ENCODE measurements at regions not wholly inside any gene's neighbourhood (a gene's known extent, or its start where the extent isn't known, plus 50 kb on each side); places are given as distances from the start of the nearest gene placed in this dataset.

- H3K9me3 ChIP-seq (ENCODE audit: low read length), result no peaks in the 10 kb centered on the region
- no peak overlapping the region for H3K4me3 ChIP-seq (ENCODE audit: low read length)
- peak overlapping the region; percentile 27 for H2AFZ ChIP-seq (ENCODE audit: low read length)
- ATAC-seq (peak; percentile 82), DNase-seq (peak; percentile 84)
- no peaks in the 10 kb centered on the region for H3K79me2 ChIP-seq (ENCODE audit: low read length)
- intact Hi-C loops (cut with micrococcal nuclease), result loop anchor here (5.0 to 10.0 kb wide), 3 partner anchors 137 to 317 kb away; partner anchors contain the start of gene LMO4
- H3K4me2 ChIP-seq (ENCODE audit: low read length), result peak overlapping the region; percentile 28
- peak overlapping the region; percentile 65 for H3K9ac ChIP-seq (ENCODE audit: low read length)
- H3K27me3 ChIP-seq (ENCODE audit: low read length), result no peaks in the 10 kb centered on the region
- no peaks in the 10 kb centered on the region for H3K36me3 ChIP-seq (ENCODE audit: low read depth, low read length)
- peaks cover 29% of the 10 kb centered on the region for H3K4me1 ChIP-seq (ENCODE audit: insufficient read depth, low read length)
- no peaks in the 10 kb centered on the region for H4K20me1 ChIP-seq (ENCODE audit: low read length)
- peak overlapping the region; percentile 93 for H3K27ac ChIP-seq (ENCODE audit: low read length)
- no TSS peak for BruUV-seq (replicated peaks)
- CTCF ChIA-PET, result interaction anchor here (0.6 kb wide), 2 partner anchors 25 to 68 kb away, joined by 3 read pairs; no protein-coding TSS in a partner anchor
- H3F3A ChIP-seq (ENCODE audit: low read length, unreplicated experiment), result no peaks in the 10 kb centered on the region
- no peaks in the 10 kb centered on the region for H3K9me2 ChIP-seq (replicated peaks; ENCODE audit: low read length)
- TF ChIP-seq EZH2 (IDR thresholded peaks at IDR 0.05; ENCODE audit: low read length, unreplicated experiment), result no peak
- TF ChIP-seq CTCF (conservative IDR thresholded peaks at IDR 0.05; ENCODE audit: low read depth, low read length), result no peak
- no peak for TF ChIP-seq EZH2phosphoT487 (IDR thresholded peaks at IDR 0.05; ENCODE audit: borderline replicate concordance, low read length)
- POLR2A ChIA-PET (ENCODE audit: unreplicated experiment), result interaction anchor here (0.6 kb wide), 1 partner anchor 600 kb away, joined by 4 read pairs; no protein-coding TSS in a partner anchor
Observed at GRCh38 chr1:87644579-87645190, 316.0 kb downstream of the LMO4 start.

- no peaks in the 10 kb centered on the region for H4K20me1 ChIP-seq (ENCODE audit: low read length)
- no peak for TF ChIP-seq EZH2 (IDR thresholded peaks at IDR 0.05; ENCODE audit: low read length, unreplicated experiment)
- TF ChIP-seq EZH2phosphoT487 (IDR thresholded peaks at IDR 0.05; ENCODE audit: borderline replicate concordance, low read length), result no peak
- no peak for TF ChIP-seq CTCF (conservative IDR thresholded peaks at IDR 0.05; ENCODE audit: low read depth, low read length)
- DNase-seq (no peak), ATAC-seq (no peak)
- no TSS peak for BruUV-seq (replicated peaks)
- CTCF ChIA-PET, result no interaction called here
- no peaks in the 10 kb centered on the region for H3K9me3 ChIP-seq (ENCODE audit: low read length)
- H3K4me1 ChIP-seq (ENCODE audit: insufficient read depth, low read length), result peaks cover 29% of the 10 kb centered on the region
- H3K27ac ChIP-seq (ENCODE audit: low read length), result no peak overlapping the region
- H3K36me3 ChIP-seq (ENCODE audit: low read depth, low read length), result no peaks in the 10 kb centered on the region
- H3K9ac ChIP-seq (ENCODE audit: low read length), result no peak overlapping the region
- H3F3A ChIP-seq (ENCODE audit: low read length, unreplicated experiment), result no peaks in the 10 kb centered on the region
- H3K9me2 ChIP-seq (replicated peaks; ENCODE audit: low read length), result no peaks in the 10 kb centered on the region
- no peak overlapping the region for H2AFZ ChIP-seq (ENCODE audit: low read length)
- intact Hi-C loops (cut with micrococcal nuclease), result loop anchor here (10.0 kb wide), 1 partner anchor 253 kb away; no protein-coding TSS in a partner anchor
- H3K4me2 ChIP-seq (ENCODE audit: low read length), result no peak overlapping the region
- POLR2A ChIA-PET (ENCODE audit: unreplicated experiment), result no interaction called here
- H3K27me3 ChIP-seq (ENCODE audit: low read length), result no peaks in the 10 kb centered on the region
- H3K79me2 ChIP-seq (ENCODE audit: low read length), result no peaks in the 10 kb centered on the region
- H3K4me3 ChIP-seq (ENCODE audit: low read length), result no peak overlapping the region
Observed at GRCh38 chr1:87647430-87648177, 318.9 kb downstream of the LMO4 start.

Data from PC-3 (cell line).